ENCODE measurements at regions not wholly inside any gene's neighbourhood (a gene's known extent, or its start where the extent isn't known, plus 50 kb on each side); places are given as distances from the start of the nearest gene placed in this dataset.
"Not testable (repeated sequence)": the region's sequence is repeated elsewhere in the genome, so short reads cannot be mapped to it uniquely, and the experiment has no call there.

GRCh38 chr2:37750286-37750685 lies 78.8 kb upstream of the CDC42EP3 start:
- not testable (repeated sequence) for TF ChIP-seq CTCF (IDR thresholded peaks at IDR 0.05); ZFX (IDR thresholded peaks at IDR 0.05; ENCODE audit: borderline replicate concordance)

Data from 22Rv1 (cell line).